Activated CD8-positive, alpha-beta T cell treated with anti-CD3 and anti-CD28 coated beads for 36 hours (primary cell): ENCODE measurements at regions not wholly inside any gene's neighbourhood (a gene's known extent, or its start where the extent isn't known, plus 50 kb on each side); places are given as distances from the start of the nearest gene placed in this dataset.

ENCODE experiments used
- ATAC-seq: fragments of 200-7000 bp; cut with Tn5 transposase; one replicate; pipeline ENCODE4 v1.10.0; 2021; ENCODE audit warnings: mild to moderate bottlenecking, moderate library complexity
- CTCF ChIA-PET: fragments of 350-600 bp; sonication (Branson Sonifier 250); formaldehyde crosslinking; loops from one replicate; lab custom pipeline; 2021; ENCODE audit warnings: antibody characterized with exemption; lab: Charles Lee
- POLR2A ChIA-PET: fragments of 350-600 bp; sonication (Branson Sonifier 250); formaldehyde crosslinking; loops from one replicate; lab custom pipeline; 2021; ENCODE audit warnings: antibody characterized with exemption; lab: Charles Lee
- DNase-seq: peaks from one replicate; pipeline ENCODE4 v3.0.0-alpha.2; 2020
- H3K27ac Mint-ChIP-seq: one replicate; pipeline ENCODE4 v1.8.0; 2021; ENCODE audit warnings: mild to moderate bottlenecking, mixed read lengths
- H3K27me3 Mint-ChIP-seq: one replicate; pipeline ENCODE4 v1.8.0; 2021; ENCODE audit warnings: mixed read lengths
- H3K36me3 Mint-ChIP-seq: one replicate; pipeline ENCODE4 v1.8.0; 2021; ENCODE audit warnings: low read depth, mixed read lengths
- H3K4me1 Mint-ChIP-seq: one replicate; pipeline ENCODE4 v1.8.0; 2021; ENCODE audit warnings: low read depth, mixed read lengths
- H3K4me3 Mint-ChIP-seq: one replicate; pipeline ENCODE4 v1.8.0; 2021; ENCODE audit warnings: mild to moderate bottlenecking, moderate library complexity, mixed read lengths
- H3K9me3 Mint-ChIP-seq: one replicate; pipeline ENCODE4 v1.8.0; 2021; ENCODE audit warnings: mixed read lengths
- intact Hi-C: fragments of 100-400 bp; cut with micrococcal nuclease; formaldehyde crosslinking; loops from one replicate; pipeline ENCODE4 v1.10.0; 2022
- TF ChIP-seq, protein P1 (sequence below): fragments of 200-600 bp; IDR thresholded peaks from one replicate; pipeline ENCODE4 v1.8.0; 2022; ENCODE audit warnings: antibody characterized with exemption, mild to moderate bottlenecking

DNA sequence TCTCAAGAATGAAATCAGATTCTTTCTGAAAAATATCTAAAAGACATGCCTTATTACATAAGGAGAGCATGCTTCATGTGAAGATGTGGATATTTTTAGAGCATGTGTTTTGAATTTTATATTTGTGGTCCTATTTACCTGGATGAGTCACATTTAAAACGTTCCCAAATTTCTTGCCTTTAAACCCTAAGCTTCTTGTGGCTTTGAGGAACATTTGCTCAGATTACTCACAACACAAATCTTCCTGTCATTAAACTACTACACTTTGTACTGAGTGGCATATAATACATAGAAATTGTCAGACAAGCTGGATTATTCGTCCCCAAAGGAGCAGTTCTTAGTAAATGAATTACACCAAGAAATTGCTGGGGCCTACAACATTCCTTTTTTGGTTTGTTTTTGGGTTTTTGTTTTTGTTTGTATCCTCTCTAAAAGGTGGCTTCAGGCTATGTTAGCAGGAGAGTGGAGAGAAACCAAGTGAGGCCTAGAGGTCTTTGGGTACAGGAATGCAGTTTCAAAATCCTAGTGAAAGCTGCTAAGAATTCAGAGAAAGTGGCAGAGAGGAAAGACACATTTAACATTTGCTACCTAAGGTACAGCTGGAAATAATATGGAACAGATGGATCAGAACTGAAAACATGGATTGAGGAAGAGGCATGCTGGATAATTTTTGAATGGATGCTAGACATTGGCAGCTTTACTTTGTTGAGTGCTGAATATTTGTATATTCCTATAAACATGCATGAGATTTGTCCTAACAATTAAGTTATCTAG, 128.1 kb downstream of the RPL22L1 start:
- Mint-ChIP-seq H3K9me3 (no peaks in the 10 kb centered on the region), H3K4me3 (no peak overlapping the region), H3K4me1 (no peaks in the 10 kb centered on the region), H3K27me3 (peaks cover 14% of the 10 kb centered on the region), H3K36me3 (no peaks in the 10 kb centered on the region), H3K27ac (no peak overlapping the region)
- ATAC-seq (no peak), DNase-seq (no peak)
- TF ChIP-seq, protein P1, sequence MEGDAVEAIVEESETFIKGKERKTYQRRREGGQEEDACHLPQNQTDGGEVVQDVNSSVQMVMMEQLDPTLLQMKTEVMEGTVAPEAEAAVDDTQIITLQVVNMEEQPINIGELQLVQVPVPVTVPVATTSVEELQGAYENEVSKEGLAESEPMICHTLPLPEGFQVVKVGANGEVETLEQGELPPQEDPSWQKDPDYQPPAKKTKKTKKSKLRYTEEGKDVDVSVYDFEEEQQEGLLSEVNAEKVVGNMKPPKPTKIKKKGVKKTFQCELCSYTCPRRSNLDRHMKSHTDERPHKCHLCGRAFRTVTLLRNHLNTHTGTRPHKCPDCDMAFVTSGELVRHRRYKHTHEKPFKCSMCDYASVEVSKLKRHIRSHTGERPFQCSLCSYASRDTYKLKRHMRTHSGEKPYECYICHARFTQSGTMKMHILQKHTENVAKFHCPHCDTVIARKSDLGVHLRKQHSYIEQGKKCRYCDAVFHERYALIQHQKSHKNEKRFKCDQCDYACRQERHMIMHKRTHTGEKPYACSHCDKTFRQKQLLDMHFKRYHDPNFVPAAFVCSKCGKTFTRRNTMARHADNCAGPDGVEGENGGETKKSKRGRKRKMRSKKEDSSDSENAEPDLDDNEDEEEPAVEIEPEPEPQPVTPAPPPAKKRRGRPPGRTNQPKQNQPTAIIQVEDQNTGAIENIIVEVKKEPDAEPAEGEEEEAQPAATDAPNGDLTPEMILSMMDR: no peak
- intact Hi-C loops: no loop called here
- CTCF ChIA-PET: no interaction called here
- POLR2A ChIA-PET: no interaction called here

DNA sequence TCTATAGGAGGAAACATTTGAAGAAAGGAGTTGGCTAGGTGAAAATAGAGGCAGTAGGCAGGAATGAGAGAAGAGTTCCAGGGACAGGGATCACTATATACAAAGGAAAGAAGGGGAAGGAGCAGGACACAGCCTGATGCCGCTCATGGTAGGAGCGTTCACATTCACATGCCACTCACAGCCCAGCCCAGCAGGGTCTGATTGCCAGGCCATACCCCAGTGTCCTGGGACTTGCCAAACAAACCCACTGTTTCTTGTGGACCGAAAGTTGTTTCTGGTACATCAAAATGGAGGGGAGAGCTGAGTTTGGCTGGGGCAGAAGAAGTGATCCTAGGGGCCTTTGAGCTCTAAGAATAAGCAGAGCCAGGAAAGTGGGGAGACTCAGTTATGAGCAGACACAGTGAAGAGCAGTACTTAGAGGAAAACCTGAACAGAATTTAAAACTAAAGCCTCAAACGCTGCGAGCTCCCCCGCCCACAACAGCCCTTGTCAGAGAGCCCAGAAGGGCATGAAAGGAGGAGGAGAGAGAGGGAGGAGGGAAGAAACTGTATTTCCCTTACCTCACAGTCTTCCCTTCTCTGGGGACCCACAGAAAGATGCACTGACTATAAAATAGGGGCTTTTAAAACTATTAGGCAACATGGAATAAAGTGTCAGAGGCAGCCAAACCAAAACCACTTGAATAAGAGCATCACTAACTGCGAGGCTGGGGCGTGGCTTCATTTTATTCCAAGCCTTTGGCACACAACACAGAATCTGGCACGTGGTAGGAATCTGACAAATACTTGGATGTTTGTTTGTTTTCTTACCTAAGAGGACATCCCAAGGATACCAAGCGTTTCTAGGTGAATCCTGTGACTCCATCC, 129.0 kb downstream of the RPL22L1 start:
- ChIA-PET CTCF (no interaction called here), POLR2A (no interaction called here)
- H3K9me3 Mint-ChIP-seq: no peaks in the 10 kb centered on the region
- peaks cover 7% of the 10 kb centered on the region for H3K27me3 Mint-ChIP-seq
- no peaks in the 10 kb centered on the region for H3K36me3 Mint-ChIP-seq
- TF ChIP-seq, protein P1: no peak
- no peaks in the 10 kb centered on the region for H3K4me1 Mint-ChIP-seq
- H3K4me3 Mint-ChIP-seq: no peak overlapping the region
- DNase-seq (no peak), ATAC-seq (no peak)
- intact Hi-C loops: no loop called here
- H3K27ac Mint-ChIP-seq: no peak overlapping the region

DNA sequence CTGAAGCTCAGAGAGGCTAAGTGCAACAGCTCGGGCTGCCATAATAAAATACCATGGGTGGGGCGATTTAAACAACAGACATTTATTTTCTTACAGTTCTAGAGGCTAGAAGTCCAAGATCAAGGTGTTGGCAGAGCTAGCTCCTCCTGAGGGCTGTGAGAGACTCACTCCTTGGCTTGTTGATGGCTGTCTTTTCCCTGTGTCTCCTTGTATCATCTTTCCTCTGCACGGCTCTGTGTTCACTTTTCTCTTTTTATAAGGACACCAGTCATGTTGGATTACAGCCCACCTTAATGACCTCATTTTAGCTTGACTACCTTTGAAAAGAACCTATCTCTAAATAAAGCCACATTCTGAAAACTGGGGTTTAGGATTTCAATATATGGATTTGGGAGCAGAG, 129.7 kb downstream of the RPL22L1 start:
- H3K36me3 Mint-ChIP-seq: no peaks in the 10 kb centered on the region
- no peak overlapping the region for H3K4me3 Mint-ChIP-seq
- TF ChIP-seq, protein P1: no peak
- intact Hi-C loops: no loop called here
- H3K4me1 Mint-ChIP-seq: no peaks in the 10 kb centered on the region
- POLR2A ChIA-PET: no interaction called here
- H3K27me3 Mint-ChIP-seq: peaks cover 7% of the 10 kb centered on the region
- DNase-seq: no peak
- no peak overlapping the region for H3K27ac Mint-ChIP-seq
- no peak for ATAC-seq
- no peaks in the 10 kb centered on the region for H3K9me3 Mint-ChIP-seq
- CTCF ChIA-PET: no interaction called here

DNA sequence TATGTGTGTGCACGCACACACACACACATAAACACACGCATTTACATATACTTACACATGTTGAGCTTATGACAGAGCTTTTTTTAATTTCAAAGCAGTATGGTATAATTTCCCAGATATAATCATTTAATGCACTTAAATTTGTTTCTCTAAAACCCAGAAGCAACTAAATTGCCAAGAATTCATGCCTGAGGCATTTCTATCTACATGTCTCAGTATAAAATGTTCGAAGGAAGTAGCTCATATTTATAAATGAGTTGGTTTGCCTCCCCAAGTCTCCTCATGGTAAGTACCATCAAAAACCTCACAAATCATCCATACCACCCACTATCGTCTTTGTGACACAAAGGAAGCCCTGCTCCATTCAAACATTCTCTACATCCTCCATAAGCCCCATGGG, 130.6 kb downstream of the RPL22L1 start:
- Mint-ChIP-seq H3K4me1 (no peaks in the 10 kb centered on the region), H3K27me3 (peaks cover 13% of the 10 kb centered on the region), H3K4me3 (no peak overlapping the region), H3K9me3 (no peaks in the 10 kb centered on the region), H3K27ac (no peak overlapping the region), H3K36me3 (no peaks in the 10 kb centered on the region)
- TF ChIP-seq, protein P1: no peak
- no peak for ATAC-seq
- CTCF ChIA-PET: no interaction called here
- no peak for DNase-seq
- intact Hi-C loops: no loop called here
- POLR2A ChIA-PET: interaction anchor here (0.7 kb wide), 1 partner anchor 38 kb away, joined by 3 read pairs; no protein-coding TSS in a partner anchor

DNA sequence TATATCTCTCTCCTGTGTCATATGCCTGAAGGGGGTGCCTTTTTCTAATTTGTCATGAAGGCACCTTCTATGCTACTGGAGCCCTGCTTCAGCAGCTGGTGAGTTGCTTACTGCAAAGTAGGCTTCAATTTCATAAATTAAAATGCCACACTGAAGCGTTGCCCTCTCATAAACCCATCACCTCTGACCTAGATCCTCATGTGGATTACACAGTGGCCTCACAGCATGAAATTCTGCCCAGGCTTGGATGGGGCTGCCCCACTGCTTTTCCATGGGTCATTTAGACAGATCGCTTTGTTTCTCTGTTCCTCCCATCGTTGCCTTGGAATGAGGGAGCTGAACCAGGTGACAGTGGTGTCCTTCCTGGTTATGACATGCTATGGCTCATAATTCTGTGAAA, 131.2 kb downstream of the RPL22L1 start:
- ATAC-seq (no peak), DNase-seq (no peak)
- H3K36me3 Mint-ChIP-seq: no peaks in the 10 kb centered on the region
- ChIA-PET CTCF (no interaction called here), POLR2A (interaction anchor here (0.7 kb wide), 1 partner anchor 39 kb away, joined by 3 read pairs; no protein-coding TSS in a partner anchor)
- H3K27ac Mint-ChIP-seq: no peak overlapping the region
- H3K9me3 Mint-ChIP-seq: no peaks in the 10 kb centered on the region
- TF ChIP-seq, protein P1: no peak
- H3K4me3 Mint-ChIP-seq: no peak overlapping the region
- H3K27me3 Mint-ChIP-seq: peaks cover 17% of the 10 kb centered on the region
- H3K4me1 Mint-ChIP-seq: no peaks in the 10 kb centered on the region
- intact Hi-C loops: no loop called here
